ENCODE measurements at regions not wholly inside any gene's neighbourhood (a gene's known extent, or its start where the extent isn't known, plus 50 kb on each side); places are given as distances from the start of the nearest gene placed in this dataset.

GRCh38 chr6:106832766-106833510 is 141.6 kb downstream of the CD24 start:
- TF ChIP-seq CTCF (IDR thresholded peaks at IDR 0.05; ENCODE audit: low read length, missing control alignments), result no peak
- DNase-seq (ENCODE audit: low read depth), result no peak
- no peak overlapping the region for H3K4me3 ChIP-seq (replicated peaks; ENCODE audit: low read depth, low read length)

- no peak for DNase-seq (ENCODE audit: low read depth)
- TF ChIP-seq CTCF (IDR thresholded peaks at IDR 0.05; ENCODE audit: low read length, missing control alignments), result no peak
- no peak overlapping the region for H3K4me3 ChIP-seq (replicated peaks; ENCODE audit: low read depth, low read length)
These were observed 143.6 kb downstream of the CD24 start for GRCh38 chr6:106830930-106831329.

GRCh38 chr6:106829451-106829850 is 145.1 kb downstream of the CD24 start:
- TF ChIP-seq CTCF (IDR thresholded peaks at IDR 0.05; ENCODE audit: low read length, missing control alignments), result no peak
- DNase-seq (ENCODE audit: low read depth), result no peak
- H3K4me3 ChIP-seq (replicated peaks; ENCODE audit: low read depth, low read length), result no peak overlapping the region

GRCh38 chr6:106827081-106827480 is 147.4 kb downstream of the CD24 start:
- no peak for DNase-seq (ENCODE audit: low read depth)
- no peak for TF ChIP-seq CTCF (IDR thresholded peaks at IDR 0.05; ENCODE audit: low read length, missing control alignments)
- no peak overlapping the region for H3K4me3 ChIP-seq (replicated peaks; ENCODE audit: low read depth, low read length)

GRCh38 chr6:106825156-106825555 is 149.4 kb downstream of the CD24 start:
- H3K4me3 ChIP-seq (replicated peaks; ENCODE audit: low read depth, low read length), result no peak overlapping the region
- DNase-seq (ENCODE audit: low read depth), result no peak
- no peak for TF ChIP-seq CTCF (IDR thresholded peaks at IDR 0.05; ENCODE audit: low read length, missing control alignments)

- TF ChIP-seq CTCF (IDR thresholded peaks at IDR 0.05; ENCODE audit: low read length, missing control alignments), result no peak
- DNase-seq (ENCODE audit: low read depth), result no peak
- H3K4me3 ChIP-seq (replicated peaks; ENCODE audit: low read depth, low read length), result no peak overlapping the region
These were observed 150.7 kb downstream of the CD24 start for GRCh38 chr6:106823732-106824351.

- no peak overlapping the region for H3K4me3 ChIP-seq (replicated peaks; ENCODE audit: low read depth, low read length)
- no peak for TF ChIP-seq CTCF (IDR thresholded peaks at IDR 0.05; ENCODE audit: low read length, missing control alignments)
- no peak for DNase-seq (ENCODE audit: low read depth)
These were observed 151.5 kb downstream of the CD24 start for GRCh38 chr6:106823058-106823457.

Measured in fibroblast of pulmonary artery (primary cell).